Lower leg skin (tissue), 4 donors: ENCODE measurements at regions not wholly inside any gene's neighbourhood (a gene's known extent, or its start where the extent isn't known, plus 50 kb on each side); places are given as distances from the start of the nearest gene placed in this dataset.

Source experiments
- DNase-seq, 2 donors: peaks; one replicate each; pipeline ENCODE4 v3.0.0-alpha.2; 2019; ENCODE audit warnings: low spot score in 2 of 2
- H3K4me3 ChIP-seq: fragments of 200-600 bp; sonication (generic); 2 replicates; pipeline ENCODE4 v1.5.1; 2017; ENCODE audit warnings: mild to moderate bottlenecking, low read depth; ENCODE audit not compliant: poor library complexity, severe bottlenecking
- CTCF ChIP-seq, 3 donors: fragments of 450-650 bp; IDR thresholded peaks; one replicate each; pipeline ENCODE4 v1.5.1; 2016; ENCODE audit warnings: antibody characterized with exemption in 3 of 3, mild to moderate bottlenecking in 3 of 3, moderate library complexity in 2 of 3
- POLR2A ChIP-seq, 2 donors: fragments of 450-650 bp; IDR thresholded peaks; one replicate each; pipeline ENCODE4 v1.6.1; 2016 to 2017; ENCODE audit warnings: antibody characterized with exemption in 2 of 2, mild to moderate bottlenecking in 1 of 2, moderate library complexity in 1 of 2
- WGBS, 2 donors: methylation state at CpG; one replicate each; pipeline ENCODE4 v1.1.5; 2018; 5-methylcytosine and 5-hydroxymethylcytosine counted together
- intact Hi-C: fragments of 100-400 bp; cut with DNase I; formaldehyde crosslinking; loops from one replicate; pipeline ENCODE4 v1.15.0; 2023; ENCODE audit warnings: low total_unique reads

GRCh38 chr6:54730767-54731630, 115.6 kb upstream of the FAM83B start:
- intact Hi-C loops, result no loop called here
- TF ChIP-seq CTCF (IDR thresholded peaks at IDR 0.05), result no peak
- no peak for TF ChIP-seq POLR2A (IDR thresholded peaks at IDR 0.05)
- DNase-seq, result no peak
- 87 to 89% methylated on average over 9 of the region's 9 CpGs for WGBS, 2 donors
- H3K4me3 ChIP-seq, result no peak overlapping the region

GRCh38 chr6:54737247-54737646, 109.3 kb upstream of the FAM83B start:
- WGBS, 2 donors, result 66 to 67% methylated on average over 3 of the region's 3 CpGs
- H3K4me3 ChIP-seq, result no peak overlapping the region
- TF ChIP-seq POLR2A (IDR thresholded peaks at IDR 0.05), result no peak
- TF ChIP-seq CTCF (IDR thresholded peaks at IDR 0.05), result no peak
- DNase-seq, result no peak
- intact Hi-C loops, result no loop called here

GRCh38 chr6:54747955-54748354, 98.6 kb upstream of the FAM83B start:
- TF ChIP-seq POLR2A (IDR thresholded peaks at IDR 0.05), result no peak
- TF ChIP-seq CTCF (IDR thresholded peaks at IDR 0.05), result no peak
- intact Hi-C loops, result no loop called here
- DNase-seq, result no peak
- no peak overlapping the region for H3K4me3 ChIP-seq
- WGBS, 2 donors, result 73 to 83% methylated on average over 1 of the region's 1 CpG

- H3K4me3 ChIP-seq, result no peak overlapping the region
- DNase-seq, result no peak
- intact Hi-C loops, result no loop called here
- 84 to 93% methylated on average over 1 of the region's 1 CpG for WGBS, 2 donors
- TF ChIP-seq CTCF (IDR thresholded peaks at IDR 0.05) (no peak), POLR2A (IDR thresholded peaks at IDR 0.05) (no peak)
Measured at GRCh38 chr6:54754406-54754805, 92.2 kb upstream of the FAM83B start.

- 67 to 84% methylated on average over 2 of the region's 2 CpGs for WGBS, 2 donors
- no peak overlapping the region for H3K4me3 ChIP-seq
- intact Hi-C loops, result no loop called here
- TF ChIP-seq CTCF (IDR thresholded peaks at IDR 0.05), result no peak
- TF ChIP-seq POLR2A (IDR thresholded peaks at IDR 0.05), result no peak
- no peak for DNase-seq
Measured at GRCh38 chr6:54758340-54758739, 88.2 kb upstream of the FAM83B start.

GRCh38 chr6:54768494-54768893, 78.1 kb upstream of the FAM83B start:
- no peak for DNase-seq
- H3K4me3 ChIP-seq, result no peak overlapping the region
- no peak for TF ChIP-seq CTCF (IDR thresholded peaks at IDR 0.05)
- no peak for TF ChIP-seq POLR2A (IDR thresholded peaks at IDR 0.05)
- intact Hi-C loops, result no loop called here
- 92 to 94% methylated on average over 1 of the region's 1 CpG for WGBS, 2 donors
